HCT116 (cell line): ENCODE measurements at regions not wholly inside any gene's neighbourhood (a gene's known extent, or its start where the extent isn't known, plus 50 kb on each side); places are given as distances from the start of the nearest gene placed in this dataset.

Experiments used
- ATAC-seq: fragments of 200-7000 bp; cut with Tn5 transposase; 2 replicates; pipeline ENCODE4 v1.9.1; 2020; ENCODE audit warnings: mild to moderate bottlenecking, moderate library complexity
- BruUV-seq: library from RNA; stranded (reverse); fragments of 400-500 nt; replicated peaks from 2 replicates; lab custom pipeline; 2021; lab: Mats Ljungman, UMichigan
- CTCF ChIA-PET: fragments of 300-600 bp; sonication (Branson Sonifier 250); formaldehyde crosslinking; loops from one replicate; lab custom pipeline; 2021; ENCODE audit warnings: antibody characterized with exemption; lab: Charles Lee
- POLR2A ChIA-PET: fragments of 300-600, 350-600 bp; sonication (Branson Sonifier 250); formaldehyde crosslinking; loops from one replicate; lab custom pipeline; 2021; ENCODE audit warnings: antibody characterized with exemption; lab: Charles Lee
- RAD21 ChIA-PET, 2 experiments: fragments of 300-600 bp; sonication (Branson Sonifier 250); formaldehyde crosslinking; loops; one replicate each; lab custom pipeline; 2023; ENCODE audit warnings: low total read pairs in 2 of 2; ENCODE audit not compliant: uncharacterized antibody in 2 of 2, unreplicated experiment in 2 of 2, low non-redundant PET in 1 of 2; lab: Charles Lee
- DNase-seq: peaks from one replicate; pipeline ENCODE4 v3.0.0-alpha.2; 2010; ENCODE audit warnings: low read depth, low spot score
- H2AFZ ChIP-seq: fragments of 200-600 bp; shearing (Covaris generic), sonication (generic); 2 replicates; pipeline ENCODE4 v1.6.1; 2017; ENCODE audit warnings: low read depth, mixed run types, mixed read lengths, antibody characterized with exemption, low read length; ENCODE audit not compliant: poor library complexity, severe bottlenecking
- H3K27ac ChIP-seq: 2 replicates; pipeline ENCODE4 v1.5.1; 2012; ENCODE audit warnings: low read depth, low read length
- H3K27me3 ChIP-seq: fragments of 200-600 bp; sonication (generic); 2 replicates; pipeline ENCODE4 v1.6.1; 2016; ENCODE audit warnings: mixed run types, low read length, mixed read lengths; ENCODE audit not compliant: insufficient read depth
- H3K36me3 ChIP-seq, 2 experiments: fragments of 200-500 bp in 1 of 2; fragments of 200-600 bp in 1 of 2; sonication (Bioruptor generic) in 1 of 2; sonication (generic) in 1 of 2; 2 replicates each; pipeline versions ENCODE4 v1.5.1 to v1.6.1; 2014 to 2016; ENCODE audit warnings: low read length in 2 of 2, inconsistent platforms in 1 of 2, mixed read lengths in 1 of 2, mixed run types in 1 of 2; ENCODE audit not compliant: insufficient read depth in 2 of 2, control insufficient read depth in 1 of 2
- H3K4me1 ChIP-seq, 2 experiments: fragments of 200-600 bp in 1 of 2; sonication (generic) in 1 of 2; 2 replicates each; pipeline versions ENCODE4 v1.5.1 to v1.6.1; 2012 to 2017; ENCODE audit warnings: low read length in 2 of 2, inconsistent platforms in 1 of 2, mild to moderate bottlenecking in 1 of 2, mixed read lengths in 1 of 2, mixed run types in 1 of 2, moderate library complexity in 1 of 2; ENCODE audit not compliant: insufficient read depth in 2 of 2, control insufficient read depth in 1 of 2
- H3K4me2 ChIP-seq: fragments of 200-600 bp; sonication (generic); 2 replicates; pipeline ENCODE4 v1.6.1; 2017; ENCODE audit warnings: mixed run types, low read length, mixed read lengths
- H3K4me3 ChIP-seq, 2 experiments: fragments of 200-600 bp in 1 of 2; sonication (generic) in 1 of 2; replicated peaks in 1 of 2; 2 replicates each; pipeline ENCODE4 v1.5.1; 2011 to 2016; ENCODE audit warnings: low read length in 2 of 2, control low read depth in 1 of 2, low read depth in 1 of 2, mild to moderate bottlenecking in 1 of 2, mixed read lengths in 1 of 2, mixed run types in 1 of 2
- H3K79me2 ChIP-seq: fragments of 200-600 bp; sonication (generic); 2 replicates; pipeline ENCODE4 v1.6.1; 2017; ENCODE audit warnings: mild to moderate bottlenecking, mixed run types, low read length, moderate library complexity, mixed read lengths; ENCODE audit not compliant: insufficient read depth
- H3K9ac ChIP-seq: fragments of 200-600 bp; sonication (generic); 2 replicates; pipeline ENCODE4 v1.6.1; 2016; ENCODE audit warnings: low read length, mixed read lengths
- H3K9me2 ChIP-seq: fragments of 200-600 bp; sonication (generic), shearing (Covaris generic); 2 replicates; pipeline ENCODE4 v1.6.1; 2017; ENCODE audit warnings: mixed run types, mild to moderate bottlenecking, moderate library complexity; ENCODE audit not compliant: insufficient read depth
- H3K9me3 ChIP-seq, 2 experiments: fragments of 200-500 bp in 1 of 2; fragments of 200-600 bp in 1 of 2; sonication (Bioruptor generic) in 1 of 2; sonication (generic) in 1 of 2; 2 replicates each; pipeline ENCODE4 v1.6.1; 2014 to 2017; ENCODE audit warnings: low read length in 2 of 2, mixed read lengths in 2 of 2, inconsistent platforms in 1 of 2, low read depth in 1 of 2, mild to moderate bottlenecking in 1 of 2, mixed run types in 1 of 2, moderate library complexity in 1 of 2; ENCODE audit not compliant: control insufficient read depth in 1 of 2, insufficient read depth in 1 of 2
- H4K20me1 ChIP-seq: fragments of 200-600 bp; sonication (generic), shearing (Covaris generic); 2 replicates; pipeline ENCODE4 v1.6.1; 2017; ENCODE audit warnings: mixed run types, mild to moderate bottlenecking, moderate library complexity; ENCODE audit not compliant: insufficient read depth
- EGR1 ChIP-seq: IDR thresholded peaks from 2 replicates; pipeline ENCODE4 v1.6.1; 2012; ENCODE audit warnings: low read depth
- EZH2phosphoT487 ChIP-seq: fragments of 200-600 bp; IDR thresholded peaks from 2 replicates; pipeline ENCODE4 v1.6.1; 2018; ENCODE audit warnings: antibody characterized with exemption, borderline replicate concordance
- POLR2AphosphoS5 ChIP-seq: IDR thresholded peaks from 2 replicates; pipeline ENCODE4 v1.6.1; 2011; ENCODE audit warnings: mild to moderate bottlenecking, low read depth, low read length, moderate library complexity
- intact Hi-C: fragments of 100-400 bp; cut with micrococcal nuclease; formaldehyde crosslinking; loops from 2 replicates; pipeline ENCODE4 v1.10.0; 2022
- TF ChIP-seq, protein P1 (sequence below): IDR thresholded peaks from 2 replicates; pipeline ENCODE4 v1.6.1; 2011; ENCODE audit warnings: mild to moderate bottlenecking, low read length, moderate library complexity; ENCODE audit not compliant: insufficient replicate concordance; ENCODE audit errors: extremely low read depth

DNA sequence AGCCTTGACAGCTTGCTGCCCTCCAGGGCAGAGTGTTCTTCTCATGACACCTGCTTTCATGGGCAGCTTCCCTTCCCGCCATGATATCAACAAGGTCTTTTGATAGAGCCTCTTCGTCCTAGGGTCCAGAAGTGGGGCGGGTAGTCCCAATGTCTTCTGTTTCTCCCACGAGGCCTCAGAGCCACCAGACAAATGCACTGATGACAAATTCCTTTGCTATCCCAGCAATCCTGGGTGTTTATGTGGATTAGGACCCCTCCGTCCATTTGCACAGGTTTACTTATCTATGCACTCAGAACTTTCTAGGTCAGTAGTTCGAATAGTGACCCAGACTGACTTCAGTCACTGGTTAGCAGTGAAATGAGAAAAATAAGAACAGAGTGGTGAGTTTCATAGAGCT is 52.6 kb upstream of the PRMT8 start:
- Histone ChIP-seq H3K9me2 (no peaks in the 10 kb centered on the region), H3K4me1 (no peaks in the 10 kb centered on the region), H4K20me1 (no peaks in the 10 kb centered on the region), H3K27ac (no peak overlapping the region), H3K79me2 (no peaks in the 10 kb centered on the region)
- DNase-seq, result no peak
- POLR2A ChIA-PET, result no interaction called here
- TF ChIP-seq EGR1 (no peak), EZH2phosphoT487 (no peak), POLR2AphosphoS5 (no peak)
- TF ChIP-seq, protein P1, sequence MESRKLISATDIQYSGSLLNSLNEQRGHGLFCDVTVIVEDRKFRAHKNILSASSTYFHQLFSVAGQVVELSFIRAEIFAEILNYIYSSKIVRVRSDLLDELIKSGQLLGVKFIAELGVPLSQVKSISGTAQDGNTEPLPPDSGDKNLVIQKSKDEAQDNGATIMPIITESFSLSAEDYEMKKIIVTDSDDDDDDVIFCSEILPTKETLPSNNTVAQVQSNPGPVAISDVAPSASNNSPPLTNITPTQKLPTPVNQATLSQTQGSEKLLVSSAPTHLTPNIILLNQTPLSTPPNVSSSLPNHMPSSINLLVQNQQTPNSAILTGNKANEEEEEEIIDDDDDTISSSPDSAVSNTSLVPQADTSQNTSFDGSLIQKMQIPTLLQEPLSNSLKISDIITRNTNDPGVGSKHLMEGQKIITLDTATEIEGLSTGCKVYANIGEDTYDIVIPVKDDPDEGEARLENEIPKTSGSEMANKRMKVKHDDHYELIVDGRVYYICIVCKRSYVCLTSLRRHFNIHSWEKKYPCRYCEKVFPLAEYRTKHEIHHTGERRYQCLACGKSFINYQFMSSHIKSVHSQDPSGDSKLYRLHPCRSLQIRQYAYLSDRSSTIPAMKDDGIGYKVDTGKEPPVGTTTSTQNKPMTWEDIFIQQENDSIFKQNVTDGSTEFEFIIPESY, result no peak
- TF ChIP-seq, all 23 proteins: peak for 0
- Histone ChIP-seq H2AFZ (no peak overlapping the region), H3K27me3 (no peaks in the 10 kb centered on the region), H3K9ac (no peak overlapping the region), H3K36me3 (no peaks in the 10 kb centered on the region), H3K9me3 (no peaks in the 10 kb centered on the region), H3K4me3 (no peak overlapping the region), H3K4me2 (no peak overlapping the region)
- intact Hi-C loops, result no loop called here
- no TSS peak for BruUV-seq
- no peak for ATAC-seq
- CTCF ChIA-PET, result no interaction called here
- RAD21 ChIA-PET, result no interaction called here
